ENCODE measurements at regions not wholly inside any gene's neighbourhood (a gene's known extent, or its start where the extent isn't known, plus 50 kb on each side); places are given as distances from the start of the nearest gene placed in this dataset.

DNA sequence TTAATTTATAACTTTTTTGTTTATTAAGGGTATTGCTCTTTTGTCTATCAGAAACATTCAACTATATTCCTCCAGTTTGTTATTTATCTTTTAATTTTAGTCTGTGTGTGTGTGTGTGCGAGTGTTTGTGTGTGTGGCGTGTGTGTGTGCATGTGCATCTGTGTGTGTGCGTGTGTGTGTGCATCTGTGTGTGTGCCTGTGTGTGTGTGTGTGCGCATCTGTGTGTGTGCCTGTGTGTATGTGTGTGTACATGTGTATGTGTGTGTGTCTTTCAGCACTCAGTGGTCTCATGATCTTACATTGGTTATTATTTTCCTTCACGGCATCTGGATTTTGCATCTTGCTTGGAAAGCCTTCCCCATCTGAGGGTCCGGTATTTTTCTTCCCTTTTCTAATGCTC lies 281.1 kb upstream of the RTL1 start (continued):
- TF ChIP-seq ZFP90 (CRISPR knock-in tag; IDR thresholded peaks at IDR 0.05; ENCODE audit: borderline replicate concordance) (no peak), ZNF749 (CRISPR knock-in tag; IDR thresholded peaks at IDR 0.05; ENCODE audit: borderline replicate concordance) (no peak), MAFG (CRISPR knock-in tag; IDR thresholded peaks at IDR 0.05) (no peak), RFX5 (IDR thresholded peaks at IDR 0.05; ENCODE audit: low read depth, low read length) (no peak), ZNF180 (CRISPR knock-in tag; IDR thresholded peaks at IDR 0.05; ENCODE audit: borderline replicate concordance, low read depth) (no peak)
- TF ChIP-seq, protein P1, sequence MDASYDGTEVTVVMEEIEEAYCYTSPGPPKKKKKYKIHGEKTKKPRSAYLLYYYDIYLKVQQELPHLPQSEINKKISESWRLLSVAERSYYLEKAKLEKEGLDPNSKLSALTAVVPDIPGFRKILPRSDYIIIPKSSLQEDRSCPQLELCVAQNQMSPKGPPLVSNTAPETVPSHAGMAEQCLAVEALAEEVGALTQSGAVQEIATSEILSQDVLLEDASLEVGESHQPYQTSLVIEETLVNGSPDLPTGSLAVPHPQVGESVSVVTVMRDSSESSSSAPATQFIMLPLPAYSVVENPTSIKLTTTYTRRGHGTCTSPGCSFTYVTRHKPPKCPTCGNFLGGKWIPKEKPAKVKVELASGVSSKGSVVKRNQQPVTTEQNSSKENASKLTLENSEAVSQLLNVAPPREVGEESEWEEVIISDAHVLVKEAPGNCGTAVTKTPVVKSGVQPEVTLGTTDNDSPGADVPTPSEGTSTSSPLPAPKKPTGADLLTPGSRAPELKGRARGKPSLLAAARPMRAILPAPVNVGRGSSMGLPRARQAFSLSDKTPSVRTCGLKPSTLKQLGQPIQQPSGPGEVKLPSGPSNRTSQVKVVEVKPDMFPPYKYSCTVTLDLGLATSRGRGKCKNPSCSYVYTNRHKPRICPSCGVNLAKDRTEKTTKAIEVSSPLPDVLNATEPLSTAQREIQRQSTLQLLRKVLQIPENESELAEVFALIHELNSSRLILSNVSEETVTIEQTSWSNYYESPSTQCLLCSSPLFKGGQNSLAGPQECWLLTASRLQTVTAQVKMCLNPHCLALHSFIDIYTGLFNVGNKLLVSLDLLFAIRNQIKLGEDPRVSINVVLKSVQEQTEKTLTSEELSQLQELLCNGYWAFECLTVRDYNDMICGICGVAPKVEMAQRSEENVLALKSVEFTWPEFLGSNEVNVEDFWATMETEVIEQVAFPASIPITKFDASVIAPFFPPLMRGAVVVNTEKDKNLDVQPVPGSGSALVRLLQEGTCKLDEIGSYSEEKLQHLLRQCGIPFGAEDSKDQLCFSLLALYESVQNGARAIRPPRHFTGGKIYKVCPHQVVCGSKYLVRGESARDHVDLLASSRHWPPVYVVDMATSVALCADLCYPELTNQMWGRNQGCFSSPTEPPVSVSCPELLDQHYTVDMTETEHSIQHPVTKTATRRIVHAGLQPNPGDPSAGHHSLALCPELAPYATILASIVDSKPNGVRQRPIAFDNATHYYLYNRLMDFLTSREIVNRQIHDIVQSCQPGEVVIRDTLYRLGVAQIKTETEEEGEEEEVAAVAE (CRISPR knock-in tag; IDR thresholded peaks at IDR 0.05; ENCODE audit: borderline replicate concordance): no peak
- TF ChIP-seq, protein P2, sequence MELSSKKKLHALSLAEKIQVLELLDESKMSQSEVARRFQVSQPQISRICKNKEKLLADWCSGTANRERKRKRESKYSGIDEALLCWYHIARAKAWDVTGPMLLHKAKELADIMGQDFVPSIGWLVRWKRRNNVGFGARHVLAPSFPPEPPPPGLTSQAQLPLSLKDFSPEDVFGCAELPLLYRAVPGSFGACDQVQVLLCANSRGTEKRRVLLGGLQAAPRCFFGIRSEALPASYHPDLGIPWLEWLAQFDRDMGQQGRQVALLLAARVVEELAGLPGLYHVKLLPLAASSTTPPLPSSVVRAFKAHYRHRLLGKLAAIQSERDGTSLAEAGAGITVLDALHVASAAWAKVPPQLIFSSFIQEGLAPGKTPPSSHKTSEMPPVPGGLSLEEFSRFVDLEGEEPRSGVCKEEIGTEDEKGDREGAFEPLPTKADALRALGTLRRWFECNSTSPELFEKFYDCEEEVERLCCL (CRISPR knock-in tag; IDR thresholded peaks at IDR 0.05; ENCODE audit: borderline replicate concordance): no peak
